ENCODE measurements at regions not wholly inside any gene's neighbourhood (a gene's known extent, or its start where the extent isn't known, plus 50 kb on each side); places are given as distances from the start of the nearest gene placed in this dataset.

DNA sequence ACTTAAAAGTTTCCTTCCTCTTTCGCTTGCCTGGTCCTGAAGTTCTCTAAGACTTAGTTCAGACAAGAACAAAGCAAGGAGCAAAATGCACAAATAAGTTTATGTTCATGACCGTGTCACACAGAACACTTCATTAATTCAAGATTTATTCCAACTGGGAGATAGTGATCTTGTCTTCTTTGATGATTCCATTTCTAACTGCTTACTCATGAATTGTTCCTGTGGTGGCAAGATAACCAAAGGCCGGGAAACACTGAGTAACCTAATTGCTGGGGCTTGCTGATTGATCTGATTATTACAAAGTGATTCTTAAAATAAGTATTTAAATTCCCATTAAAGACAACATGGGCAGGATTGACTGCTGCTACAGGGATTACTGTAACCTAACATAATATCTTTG lies 1462.9 kb upstream of the RAG2 start:
- no peak overlapping the region for H3K4me3 ChIP-seq (replicated peaks in 1 of 3; ENCODE audit: low read depth in 2 of 3, low read length in 3 of 3)
- no peaks in the 10 kb centered on the region for H3K36me3 ChIP-seq (replicated peaks in 1 of 2; ENCODE audit: control insufficient read depth in 1 of 2, insufficient read depth in 2 of 2, low read length in 2 of 2)
- H3K9me3 ChIP-seq (replicated peaks in 1 of 2; ENCODE audit: control insufficient read depth in 1 of 2, insufficient read depth in 1 of 2, low read length in 2 of 2), result no peaks in the 10 kb centered on the region
- H3K27ac ChIP-seq (ENCODE audit: low read depth in 1 of 2, low read length in 2 of 2), result no peak overlapping the region
- peaks cover 0 to 9% (median 4%) of the 10 kb centered on the region in 7 donors for H3K9me3 Mint-ChIP-seq
- H3K27me3 ChIP-seq (ENCODE audit: control insufficient read depth in 2 of 2, insufficient read depth in 2 of 2, low read length in 2 of 2), result no peaks in the 10 kb centered on the region
- WGBS (ENCODE audit: insufficient coverage), result no CpG with 5 or more reads among the region's 3 CpGs
- no peak overlapping the region for H3K4me2 ChIP-seq (replicated peaks; ENCODE audit: extremely low read depth, low read length, poor library complexity, severe bottlenecking)
- no peak overlapping the region for H3K27ac Mint-ChIP-seq
- no peak overlapping the region for H2AFZ ChIP-seq (ENCODE audit: insufficient read depth, low read depth, low read length, poor library complexity, severe bottlenecking)
- no peaks in the 10 kb centered on the region for H3K79me2 ChIP-seq (ENCODE audit: insufficient read depth, low read length)
- intact Hi-C loops (cut with micrococcal nuclease), result no loop called here
- H3K36me3 Mint-ChIP-seq, result no peaks in the 10 kb centered on the region
- no peak overlapping the region for H3K4me3 Mint-ChIP-seq
- TF ChIP-seq, protein P1, sequence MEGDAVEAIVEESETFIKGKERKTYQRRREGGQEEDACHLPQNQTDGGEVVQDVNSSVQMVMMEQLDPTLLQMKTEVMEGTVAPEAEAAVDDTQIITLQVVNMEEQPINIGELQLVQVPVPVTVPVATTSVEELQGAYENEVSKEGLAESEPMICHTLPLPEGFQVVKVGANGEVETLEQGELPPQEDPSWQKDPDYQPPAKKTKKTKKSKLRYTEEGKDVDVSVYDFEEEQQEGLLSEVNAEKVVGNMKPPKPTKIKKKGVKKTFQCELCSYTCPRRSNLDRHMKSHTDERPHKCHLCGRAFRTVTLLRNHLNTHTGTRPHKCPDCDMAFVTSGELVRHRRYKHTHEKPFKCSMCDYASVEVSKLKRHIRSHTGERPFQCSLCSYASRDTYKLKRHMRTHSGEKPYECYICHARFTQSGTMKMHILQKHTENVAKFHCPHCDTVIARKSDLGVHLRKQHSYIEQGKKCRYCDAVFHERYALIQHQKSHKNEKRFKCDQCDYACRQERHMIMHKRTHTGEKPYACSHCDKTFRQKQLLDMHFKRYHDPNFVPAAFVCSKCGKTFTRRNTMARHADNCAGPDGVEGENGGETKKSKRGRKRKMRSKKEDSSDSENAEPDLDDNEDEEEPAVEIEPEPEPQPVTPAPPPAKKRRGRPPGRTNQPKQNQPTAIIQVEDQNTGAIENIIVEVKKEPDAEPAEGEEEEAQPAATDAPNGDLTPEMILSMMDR (IDR thresholded peaks at IDR 0.05), result no peak
- H3K27me3 Mint-ChIP-seq (ENCODE audit: low read depth in 3 of 3), result peaks cover 0 to 3% (median 0%) of the 10 kb centered on the region in 3 donors
- no peaks in the 10 kb centered on the region for H3K4me1 ChIP-seq (ENCODE audit: control insufficient read depth in 1 of 2, insufficient read depth in 2 of 2, low read length in 2 of 2)
- H3K4me1 Mint-ChIP-seq, result no peaks in the 10 kb centered on the region
- no peak overlapping the region for H3K9ac ChIP-seq (ENCODE audit: insufficient read depth, low read length, poor library complexity, severe bottlenecking)
- no peaks in the 10 kb centered on the region for H4K20me1 ChIP-seq (ENCODE audit: insufficient read depth, low read length)
- DNase-seq, result no peak

DNA sequence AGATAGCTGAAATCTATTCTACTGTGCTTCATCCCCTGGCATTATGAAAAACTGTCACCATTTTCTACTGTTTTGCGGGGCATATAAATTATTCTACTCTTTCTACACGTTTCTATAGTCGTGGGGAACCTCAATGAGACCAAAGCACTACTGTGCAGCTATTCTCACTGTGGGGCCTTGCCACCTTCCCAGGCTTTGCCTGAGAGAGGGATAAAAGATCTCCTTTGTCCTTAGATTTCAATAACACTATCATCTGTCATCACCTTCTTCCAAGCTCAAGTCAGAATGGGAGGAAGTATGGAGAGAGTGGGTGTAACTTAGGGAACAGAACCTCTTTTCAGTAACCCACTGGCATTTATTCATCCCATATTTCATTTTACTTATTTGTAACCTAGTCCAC lies 1462.1 kb upstream of the RAG2 start:
- DNase-seq, result no peak
- Histone ChIP-seq H3K36me3 (replicated peaks in 1 of 2; ENCODE audit: control insufficient read depth in 1 of 2, insufficient read depth in 2 of 2, low read length in 2 of 2) (no peaks in the 10 kb centered on the region), H2AFZ (ENCODE audit: insufficient read depth, low read depth, low read length, poor library complexity, severe bottlenecking) (no peak overlapping the region), H3K27ac (ENCODE audit: low read depth in 1 of 2, low read length in 2 of 2) (no peak overlapping the region), H3K9ac (ENCODE audit: insufficient read depth, low read length, poor library complexity, severe bottlenecking) (no peak overlapping the region), H3K4me2 (replicated peaks; ENCODE audit: extremely low read depth, low read length, poor library complexity, severe bottlenecking) (no peak overlapping the region), H3K4me1 (ENCODE audit: control insufficient read depth in 1 of 2, insufficient read depth in 2 of 2, low read length in 2 of 2) (no peaks in the 10 kb centered on the region), H3K27me3 (ENCODE audit: control insufficient read depth in 2 of 2, insufficient read depth in 2 of 2, low read length in 2 of 2) (no peaks in the 10 kb centered on the region), H3K79me2 (ENCODE audit: insufficient read depth, low read length) (no peaks in the 10 kb centered on the region), H3K4me3 (replicated peaks in 1 of 3; ENCODE audit: low read depth in 2 of 3, low read length in 3 of 3) (no peak overlapping the region), H3K9me3 (replicated peaks in 1 of 2; ENCODE audit: control insufficient read depth in 1 of 2, insufficient read depth in 1 of 2, low read length in 2 of 2) (no peaks in the 10 kb centered on the region), H4K20me1 (ENCODE audit: insufficient read depth, low read length) (no peaks in the 10 kb centered on the region)
- TF ChIP-seq, protein P1 (IDR thresholded peaks at IDR 0.05), result no peak
- intact Hi-C loops (cut with micrococcal nuclease), result no loop called here
- Mint-ChIP-seq H3K4me3 (no peak overlapping the region), H3K9me3 (peaks cover 0 to 9% (median 6%) of the 10 kb centered on the region in 7 donors), H3K27ac (no peak overlapping the region), H3K36me3 (no peaks in the 10 kb centered on the region), H3K4me1 (no peaks in the 10 kb centered on the region), H3K27me3 (ENCODE audit: low read depth in 3 of 3) (peaks cover 0 to 3% (median 0%) of the 10 kb centered on the region in 3 donors)
- WGBS (ENCODE audit: insufficient coverage), result no CpG with 5 or more reads among the region's 3 CpGs
